ENCODE measurements at regions not wholly inside any gene's neighbourhood (a gene's known extent, or its start where the extent isn't known, plus 50 kb on each side); places are given as distances from the start of the nearest gene placed in this dataset.

- H3K9me3 Mint-ChIP-seq: peaks cover 0 to 15% (median 2%) of the 10 kb centered on the region in 7 donors
- no peaks in the 10 kb centered on the region for H3K4me1 ChIP-seq (ENCODE audit: control insufficient read depth in 1 of 2, insufficient read depth in 2 of 2, low read length in 2 of 2)
- no peak overlapping the region for H3K4me3 Mint-ChIP-seq
- H3K27ac ChIP-seq (ENCODE audit: low read depth in 1 of 2, low read length in 2 of 2): no peak overlapping the region
- no peak overlapping the region for H3K4me2 ChIP-seq (replicated peaks; ENCODE audit: extremely low read depth, low read length, poor library complexity, severe bottlenecking)
- no peaks in the 10 kb centered on the region for H3K9me3 ChIP-seq (replicated peaks in 1 of 2; ENCODE audit: control insufficient read depth in 1 of 2, insufficient read depth in 1 of 2, low read length in 2 of 2)
- H3K27me3 Mint-ChIP-seq (ENCODE audit: low read depth in 3 of 3): peaks cover 0 to 2% (median 2%) of the 10 kb centered on the region in 3 donors
- H4K20me1 ChIP-seq (ENCODE audit: insufficient read depth, low read length): no peaks in the 10 kb centered on the region
- no peaks in the 10 kb centered on the region for H3K79me2 ChIP-seq (ENCODE audit: insufficient read depth, low read length)
- no peaks in the 10 kb centered on the region for H3K4me1 Mint-ChIP-seq
- no peaks in the 10 kb centered on the region for H3K36me3 Mint-ChIP-seq
- no peak overlapping the region for H3K9ac ChIP-seq (ENCODE audit: insufficient read depth, low read length, poor library complexity, severe bottlenecking)
- no peak overlapping the region for H2AFZ ChIP-seq (ENCODE audit: insufficient read depth, low read depth, low read length, poor library complexity, severe bottlenecking)
- no peaks in the 10 kb centered on the region for H3K36me3 ChIP-seq (replicated peaks in 1 of 2; ENCODE audit: control insufficient read depth in 1 of 2, insufficient read depth in 2 of 2, low read length in 2 of 2)
- TF ChIP-seq, protein P1, sequence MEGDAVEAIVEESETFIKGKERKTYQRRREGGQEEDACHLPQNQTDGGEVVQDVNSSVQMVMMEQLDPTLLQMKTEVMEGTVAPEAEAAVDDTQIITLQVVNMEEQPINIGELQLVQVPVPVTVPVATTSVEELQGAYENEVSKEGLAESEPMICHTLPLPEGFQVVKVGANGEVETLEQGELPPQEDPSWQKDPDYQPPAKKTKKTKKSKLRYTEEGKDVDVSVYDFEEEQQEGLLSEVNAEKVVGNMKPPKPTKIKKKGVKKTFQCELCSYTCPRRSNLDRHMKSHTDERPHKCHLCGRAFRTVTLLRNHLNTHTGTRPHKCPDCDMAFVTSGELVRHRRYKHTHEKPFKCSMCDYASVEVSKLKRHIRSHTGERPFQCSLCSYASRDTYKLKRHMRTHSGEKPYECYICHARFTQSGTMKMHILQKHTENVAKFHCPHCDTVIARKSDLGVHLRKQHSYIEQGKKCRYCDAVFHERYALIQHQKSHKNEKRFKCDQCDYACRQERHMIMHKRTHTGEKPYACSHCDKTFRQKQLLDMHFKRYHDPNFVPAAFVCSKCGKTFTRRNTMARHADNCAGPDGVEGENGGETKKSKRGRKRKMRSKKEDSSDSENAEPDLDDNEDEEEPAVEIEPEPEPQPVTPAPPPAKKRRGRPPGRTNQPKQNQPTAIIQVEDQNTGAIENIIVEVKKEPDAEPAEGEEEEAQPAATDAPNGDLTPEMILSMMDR (IDR thresholded peaks at IDR 0.05): no peak
- intact Hi-C loops (cut with micrococcal nuclease): no loop called here
- no CpG with 5 or more reads among the region's 2 CpGs for WGBS (ENCODE audit: insufficient coverage)
- no peaks in the 10 kb centered on the region for H3K27me3 ChIP-seq (ENCODE audit: control insufficient read depth in 2 of 2, insufficient read depth in 2 of 2, low read length in 2 of 2)
- H3K4me3 ChIP-seq (replicated peaks in 1 of 3; ENCODE audit: low read depth in 2 of 3, low read length in 3 of 3): no peak overlapping the region
- no peak overlapping the region for H3K27ac Mint-ChIP-seq
- no peak for DNase-seq
Measured at GRCh38 chr1:34341896-34342295, 165.2 kb downstream of the C1orf94 start.

DNA sequence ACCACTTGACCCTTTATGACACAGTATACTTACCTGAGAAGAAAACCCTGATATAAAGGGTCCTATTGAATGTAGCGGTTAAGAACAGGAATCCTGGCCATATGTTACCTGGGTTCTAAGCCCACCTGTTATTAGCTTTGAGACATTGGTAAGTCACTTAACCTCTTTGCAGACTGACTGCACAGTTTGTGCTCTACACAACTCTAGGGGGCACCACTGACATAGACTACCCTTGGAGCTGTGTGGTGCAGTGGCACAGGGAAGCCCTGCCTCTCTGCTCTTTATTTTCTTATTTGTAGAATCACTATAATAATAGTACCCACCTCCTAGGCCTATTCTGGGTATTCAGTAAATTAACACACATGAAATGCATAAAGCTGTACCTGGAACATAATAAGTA is 165.6 kb downstream of the C1orf94 start:
- no peak overlapping the region for H2AFZ ChIP-seq (ENCODE audit: insufficient read depth, low read depth, low read length, poor library complexity, severe bottlenecking)
- no peaks in the 10 kb centered on the region for H3K36me3 ChIP-seq (replicated peaks in 1 of 2; ENCODE audit: control insufficient read depth in 1 of 2, insufficient read depth in 2 of 2, low read length in 2 of 2)
- H3K36me3 Mint-ChIP-seq: no peaks in the 10 kb centered on the region
- H3K4me1 ChIP-seq (ENCODE audit: control insufficient read depth in 1 of 2, insufficient read depth in 2 of 2, low read length in 2 of 2): no peaks in the 10 kb centered on the region
- H3K9me3 Mint-ChIP-seq: peaks cover 0 to 15% (median 1%) of the 10 kb centered on the region in 7 donors
- H3K27me3 ChIP-seq (ENCODE audit: control insufficient read depth in 2 of 2, insufficient read depth in 2 of 2, low read length in 2 of 2): no peaks in the 10 kb centered on the region
- DNase-seq: no peak
- no peaks in the 10 kb centered on the region for H3K79me2 ChIP-seq (ENCODE audit: insufficient read depth, low read length)
- H3K9me3 ChIP-seq (replicated peaks in 1 of 2; ENCODE audit: control insufficient read depth in 1 of 2, insufficient read depth in 1 of 2, low read length in 2 of 2): no peaks in the 10 kb centered on the region
- WGBS (ENCODE audit: insufficient coverage): no CpG with 5 or more reads among the region's 1 CpG
- intact Hi-C loops (cut with micrococcal nuclease): no loop called here
- no peak overlapping the region for H3K9ac ChIP-seq (ENCODE audit: insufficient read depth, low read length, poor library complexity, severe bottlenecking)
- no peak overlapping the region for H3K4me3 ChIP-seq (replicated peaks in 1 of 3; ENCODE audit: low read depth in 2 of 3, low read length in 3 of 3)
- peaks cover 0 to 2% (median 0%) of the 10 kb centered on the region in 3 donors for H3K27me3 Mint-ChIP-seq (ENCODE audit: low read depth in 3 of 3)
- no peaks in the 10 kb centered on the region for H4K20me1 ChIP-seq (ENCODE audit: insufficient read depth, low read length)
- no peak overlapping the region for H3K4me3 Mint-ChIP-seq
- H3K4me1 Mint-ChIP-seq: no peaks in the 10 kb centered on the region
- H3K4me2 ChIP-seq (replicated peaks; ENCODE audit: extremely low read depth, low read length, poor library complexity, severe bottlenecking): no peak overlapping the region
- no peak overlapping the region for H3K27ac Mint-ChIP-seq
- TF ChIP-seq, protein P1 (IDR thresholded peaks at IDR 0.05): no peak
- no peak overlapping the region for H3K27ac ChIP-seq (ENCODE audit: low read depth in 1 of 2, low read length in 2 of 2)
